ENCODE measurements at regions not wholly inside any gene's neighbourhood (a gene's known extent, or its start where the extent isn't known, plus 50 kb on each side); places are given as distances from the start of the nearest gene placed in this dataset.

- H3K4me1 ChIP-seq (ENCODE audit: insufficient read depth), result no peaks in the 10 kb centered on the region
- H3K79me2 ChIP-seq (replicated peaks; ENCODE audit: insufficient read depth), result no peaks in the 10 kb centered on the region
- H2AFZ ChIP-seq, result no peak overlapping the region
- no peaks in the 10 kb centered on the region for H3K27me3 ChIP-seq (ENCODE audit: insufficient read depth)
- H4K20me1 ChIP-seq (replicated peaks; ENCODE audit: insufficient read depth), result no peaks in the 10 kb centered on the region
- no peaks in the 10 kb centered on the region for H3F3A ChIP-seq (replicated peaks; ENCODE audit: low read depth)
- Mint-ChIP-seq H3K27ac (no peak overlapping the region), H3K9me3 (peaks cover 6% of the 10 kb centered on the region; the same call in 2 of the 3 replicates), H3K36me3 (ENCODE audit: low read depth) (no peaks in the 10 kb centered on the region), H3K27me3 (ENCODE audit: insufficient read depth, low read depth, poor library complexity) (no peaks in the 10 kb centered on the region), H3K4me1 (no peaks in the 10 kb centered on the region), H3K4me3 (no peak overlapping the region)
- ATAC-seq, result no peak
- H3K4me3 ChIP-seq, result no peak overlapping the region
- no peak overlapping the region for H3K27ac ChIP-seq (ENCODE audit: low read depth)
- H3K9me2 ChIP-seq (ENCODE audit: insufficient read depth), result no peaks in the 10 kb centered on the region
- no peaks in the 10 kb centered on the region for H3K36me3 ChIP-seq (ENCODE audit: insufficient read depth)
- no peak for DNase-seq (ENCODE audit: low spot score)
- H3K4me2 ChIP-seq, result no peak overlapping the region
- TF ChIP-seq EZH2 (IDR thresholded peaks at IDR 0.05; ENCODE audit: low read depth, unreplicated experiment) (no peak), POLR2AphosphoS5 (IDR thresholded peaks at IDR 0.05; ENCODE audit: low read depth) (no peak), JUNB (IDR thresholded peaks at IDR 0.05; ENCODE audit: unreplicated experiment) (no peak), ZNF114 (CRISPR knock-in tag; IDR thresholded peaks at IDR 0.05) (no peak), ZNF331 (CRISPR knock-in tag; IDR thresholded peaks at IDR 0.05; ENCODE audit: low read depth) (no peak), CREB1 (CRISPR knock-in tag; IDR thresholded peaks at IDR 0.05; ENCODE audit: low read depth) (no peak), ZNF462 (CRISPR knock-in tag; IDR thresholded peaks at IDR 0.05) (no peak), NANOG (IDR thresholded peaks at IDR 0.05; ENCODE audit: borderline replicate concordance) (no peak), STAT1 (IDR thresholded peaks at IDR 0.05; ENCODE audit: unreplicated experiment) (no peak), CTCF (conservative IDR thresholded peaks at IDR 0.05; ENCODE audit: low read depth in 2 of 2) (no peak), EZH2phosphoT487 (IDR thresholded peaks at IDR 0.05; ENCODE audit: unreplicated experiment) (no peak), ETS1 (IDR thresholded peaks at IDR 0.05) (no peak)
- TF ChIP-seq, protein P1, sequence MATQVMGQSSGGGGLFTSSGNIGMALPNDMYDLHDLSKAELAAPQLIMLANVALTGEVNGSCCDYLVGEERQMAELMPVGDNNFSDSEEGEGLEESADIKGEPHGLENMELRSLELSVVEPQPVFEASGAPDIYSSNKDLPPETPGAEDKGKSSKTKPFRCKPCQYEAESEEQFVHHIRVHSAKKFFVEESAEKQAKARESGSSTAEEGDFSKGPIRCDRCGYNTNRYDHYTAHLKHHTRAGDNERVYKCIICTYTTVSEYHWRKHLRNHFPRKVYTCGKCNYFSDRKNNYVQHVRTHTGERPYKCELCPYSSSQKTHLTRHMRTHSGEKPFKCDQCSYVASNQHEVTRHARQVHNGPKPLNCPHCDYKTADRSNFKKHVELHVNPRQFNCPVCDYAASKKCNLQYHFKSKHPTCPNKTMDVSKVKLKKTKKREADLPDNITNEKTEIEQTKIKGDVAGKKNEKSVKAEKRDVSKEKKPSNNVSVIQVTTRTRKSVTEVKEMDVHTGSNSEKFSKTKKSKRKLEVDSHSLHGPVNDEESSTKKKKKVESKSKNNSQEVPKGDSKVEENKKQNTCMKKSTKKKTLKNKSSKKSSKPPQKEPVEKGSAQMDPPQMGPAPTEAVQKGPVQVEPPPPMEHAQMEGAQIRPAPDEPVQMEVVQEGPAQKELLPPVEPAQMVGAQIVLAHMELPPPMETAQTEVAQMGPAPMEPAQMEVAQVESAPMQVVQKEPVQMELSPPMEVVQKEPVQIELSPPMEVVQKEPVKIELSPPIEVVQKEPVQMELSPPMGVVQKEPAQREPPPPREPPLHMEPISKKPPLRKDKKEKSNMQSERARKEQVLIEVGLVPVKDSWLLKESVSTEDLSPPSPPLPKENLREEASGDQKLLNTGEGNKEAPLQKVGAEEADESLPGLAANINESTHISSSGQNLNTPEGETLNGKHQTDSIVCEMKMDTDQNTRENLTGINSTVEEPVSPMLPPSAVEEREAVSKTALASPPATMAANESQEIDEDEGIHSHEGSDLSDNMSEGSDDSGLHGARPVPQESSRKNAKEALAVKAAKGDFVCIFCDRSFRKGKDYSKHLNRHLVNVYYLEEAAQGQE (IDR thresholded peaks at IDR 0.05; ENCODE audit: unreplicated experiment), result no peak
Observed at GRCh38 chr3:111434941-111435622, 106.9 kb upstream of the CD96 start.
